PFSK-1 (cell line): ENCODE measurements at regions not wholly inside any gene's neighbourhood (a gene's known extent, or its start where the extent isn't known, plus 50 kb on each side); places are given as distances from the start of the nearest gene placed in this dataset.

Experiments used
- FOXP2 ChIP-seq: optimal IDR thresholded peaks from 2 replicates; pipeline ENCODE3; 2011; ENCODE audit warnings: borderline replicate concordance, control low read depth, inconsistent platforms; ENCODE audit not compliant: insufficient read depth; ENCODE audit errors: extremely low read length, extremely low read depth
- POLR2AphosphoS5 ChIP-seq: IDR thresholded peaks from 2 replicates; pipeline ENCODE4 v1.6.1; 2012; ENCODE audit warnings: low read depth, mild to moderate bottlenecking, control low read depth, low read length, moderate library complexity
- REST ChIP-seq, 2 experiments: IDR thresholded peaks; 2 replicates each; pipeline versions ENCODE4 v1.6.1 to v1.8.0; 2011 to 2012; ENCODE audit warnings: low read depth in 2 of 2, low read length in 2 of 2, control low read depth in 1 of 2, inconsistent platforms in 1 of 2, mild to moderate bottlenecking in 1 of 2, moderate library complexity in 1 of 2; ENCODE audit not compliant: insufficient read depth in 1 of 2
- SIN3A ChIP-seq: IDR thresholded peaks from 2 replicates; pipeline ENCODE4 v1.6.1; 2012; ENCODE audit warnings: mild to moderate bottlenecking, low read length, moderate library complexity, borderline replicate concordance; ENCODE audit not compliant: insufficient read depth
- TAF1 ChIP-seq: IDR thresholded peaks from 2 replicates; pipeline ENCODE4 v1.6.1; 2012; ENCODE audit warnings: low read length, control low read depth, borderline replicate concordance; ENCODE audit not compliant: insufficient read depth

GRCh38 chr18:35852786-35853185 lies 119.7 kb upstream of the RMP24 start:
- TF ChIP-seq FOXP2 (no peak), TAF1 (no peak), SIN3A (no peak), REST (IDR thresholded peaks at IDR 0.05; ENCODE audit: insufficient read depth in 1 of 2, low read depth in 2 of 2, low read length in 2 of 2) (no peak), POLR2AphosphoS5 (no peak)

GRCh38 chr18:35854095-35854494 lies 118.4 kb upstream of the RMP24 start:
- no peak for TF ChIP-seq SIN3A
- no peak for TF ChIP-seq REST (IDR thresholded peaks at IDR 0.05; ENCODE audit: insufficient read depth in 1 of 2, low read depth in 2 of 2, low read length in 2 of 2)
- TF ChIP-seq FOXP2 = no peak
- TF ChIP-seq TAF1 = no peak
- TF ChIP-seq POLR2AphosphoS5 = no peak

- no peak for TF ChIP-seq SIN3A
Measured at GRCh38 chr18:35856178-35856577, 116.3 kb upstream of the RMP24 start.

GRCh38 chr18:35861367-35862118 lies 110.9 kb upstream of the RMP24 start:
- TF ChIP-seq POLR2AphosphoS5 (no peak), FOXP2 (no peak), TAF1 (no peak), REST (IDR thresholded peaks at IDR 0.05; ENCODE audit: insufficient read depth in 1 of 2, low read depth in 2 of 2, low read length in 2 of 2) (no peak), SIN3A (no peak)

- no peak for TF ChIP-seq REST (IDR thresholded peaks at IDR 0.05; ENCODE audit: insufficient read depth in 1 of 2, low read depth in 2 of 2, low read length in 2 of 2)
- no peak for TF ChIP-seq POLR2AphosphoS5
Measured at GRCh38 chr18:35862119-35862640, 110.3 kb upstream of the RMP24 start.
